ENCODE measurements at regions not wholly inside any gene's neighbourhood (a gene's known extent, or its start where the extent isn't known, plus 50 kb on each side); places are given as distances from the start of the nearest gene placed in this dataset.

GRCh38 chr20:20806121-20807095 is 94.0 kb upstream of the RALGAPA2 start:
- no peak for TF ChIP-seq CTCF (IDR thresholded peaks at IDR 0.05; ENCODE audit: low read depth, low read length)
- DNase-seq (ENCODE audit: low read depth, low spot score), result no peak
- no peak overlapping the region for H3K4me3 ChIP-seq (ENCODE audit: low read depth, low read length)
- in situ Hi-C loops (cut with HindIII; ENCODE audit: low sequenced_read_pairs), result no loop called here

DNA sequence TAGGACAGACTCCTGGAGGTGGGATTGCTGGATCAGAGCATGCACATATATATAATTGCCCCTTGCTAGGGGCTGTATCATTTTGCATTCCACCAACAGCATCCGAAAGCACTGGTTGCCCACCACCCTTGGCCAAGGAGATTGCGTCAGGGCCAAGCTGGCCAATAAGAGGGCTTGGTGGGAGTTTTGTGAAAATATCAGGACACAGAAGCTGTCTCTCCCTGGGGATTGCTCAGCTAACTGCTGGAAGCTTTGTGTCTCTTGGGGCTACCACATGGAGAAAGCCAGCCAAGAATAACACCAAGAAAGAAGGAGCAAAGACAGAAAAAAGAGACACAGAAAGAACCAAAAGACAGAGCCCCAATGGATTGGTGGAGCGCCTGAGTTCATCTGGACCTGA is 90.6 kb upstream of the RALGAPA2 start:
- no peak for DNase-seq (ENCODE audit: low read depth, low spot score)
- in situ Hi-C loops (cut with HindIII; ENCODE audit: low sequenced_read_pairs), result no loop called here
- no peak for TF ChIP-seq CTCF (IDR thresholded peaks at IDR 0.05; ENCODE audit: low read depth, low read length)
- H3K4me3 ChIP-seq (ENCODE audit: low read depth, low read length), result no peak overlapping the region

DNA sequence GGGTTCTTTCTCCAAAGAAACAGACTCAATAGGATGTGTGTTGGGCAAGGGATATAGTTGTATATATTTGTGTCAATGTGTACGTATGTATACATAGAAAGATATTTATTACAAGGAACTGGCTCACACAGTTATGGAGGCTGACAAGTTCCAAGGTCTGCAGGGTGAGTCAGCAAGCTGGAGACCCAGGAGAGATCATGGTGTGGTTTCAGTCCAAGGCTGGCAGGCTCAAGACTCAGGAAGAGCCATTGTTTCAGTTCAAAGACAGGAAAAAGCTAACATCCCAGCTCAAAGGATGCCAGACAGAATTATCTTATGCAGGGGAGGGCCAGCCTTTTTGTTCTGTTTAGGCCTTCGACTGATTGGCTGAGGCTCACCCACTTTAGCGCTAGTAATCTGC is 89.9 kb upstream of the RALGAPA2 start:
- in situ Hi-C loops (cut with HindIII; ENCODE audit: low sequenced_read_pairs), result no loop called here
- TF ChIP-seq CTCF (IDR thresholded peaks at IDR 0.05; ENCODE audit: low read depth, low read length), result no peak
- no peak for DNase-seq (ENCODE audit: low read depth, low spot score)
- no peak overlapping the region for H3K4me3 ChIP-seq (ENCODE audit: low read depth, low read length)

DNA sequence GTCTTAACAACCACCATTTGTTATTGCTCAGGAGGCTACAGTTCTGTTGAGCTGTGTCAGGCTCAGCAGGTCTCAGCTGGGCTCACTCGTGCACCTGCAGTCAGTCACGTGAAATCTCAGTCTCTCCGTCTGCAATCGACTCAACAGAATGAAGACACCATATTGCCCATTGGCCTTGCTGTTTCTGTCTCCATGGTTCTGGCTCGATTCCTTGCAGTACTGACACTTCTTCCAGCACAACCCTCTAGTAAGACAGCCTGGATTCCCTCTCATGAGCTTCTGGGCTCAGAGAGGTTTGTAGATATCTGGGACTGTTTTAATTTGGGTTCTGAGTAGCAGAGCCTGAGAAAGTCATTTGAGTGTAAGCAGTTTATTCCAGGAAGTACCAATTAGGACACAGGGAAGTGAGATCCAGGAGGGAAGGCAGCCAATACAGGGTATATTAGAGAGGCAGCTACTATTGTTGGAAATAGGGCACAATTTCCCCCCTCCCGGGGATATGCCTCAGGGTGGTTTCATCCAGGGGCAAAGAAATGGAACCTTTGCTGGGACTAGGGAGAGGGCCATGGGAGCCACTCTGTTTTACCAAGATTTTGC is 87.4 kb upstream of the RALGAPA2 start:
- H3K4me3 ChIP-seq (ENCODE audit: low read depth, low read length), result no peak overlapping the region
- in situ Hi-C loops (cut with HindIII; ENCODE audit: low sequenced_read_pairs), result no loop called here
- TF ChIP-seq CTCF (IDR thresholded peaks at IDR 0.05; ENCODE audit: low read depth, low read length), result no peak
- DNase-seq (ENCODE audit: low read depth, low spot score), result no peak

GRCh38 chr20:20797521-20798310 is 85.3 kb upstream of the RALGAPA2 start:
- no peak for TF ChIP-seq CTCF (IDR thresholded peaks at IDR 0.05; ENCODE audit: low read depth, low read length)
- DNase-seq (ENCODE audit: low read depth, low spot score), result no peak
- H3K4me3 ChIP-seq (ENCODE audit: low read depth, low read length), result no peak overlapping the region
- in situ Hi-C loops (cut with HindIII; ENCODE audit: low sequenced_read_pairs), result no loop called here

GRCh38 chr20:20796766-20797440 is 84.5 kb upstream of the RALGAPA2 start:
- DNase-seq (ENCODE audit: low read depth, low spot score), result no peak
- no peak overlapping the region for H3K4me3 ChIP-seq (ENCODE audit: low read depth, low read length)
- in situ Hi-C loops (cut with HindIII; ENCODE audit: low sequenced_read_pairs), result no loop called here
- no peak for TF ChIP-seq CTCF (IDR thresholded peaks at IDR 0.05; ENCODE audit: low read depth, low read length)

Data from astrocyte of the spinal cord (primary cell).